HEK293 (cell line): ENCODE measurements at regions not wholly inside any gene's neighbourhood (a gene's known extent, or its start where the extent isn't known, plus 50 kb on each side); places are given as distances from the start of the nearest gene placed in this dataset.

Source experiments
- CTCF ChIA-PET: fragments of 350-600 bp; formaldehyde crosslinking; extraction: SDS; loops from one replicate; lab custom pipeline; 2021; ENCODE audit warnings: antibody characterized with exemption; lab: Yijun Ruan, JAX
- POLR2A ChIA-PET: fragments of 300-600 bp; formaldehyde crosslinking; extraction: SDS; loops from one replicate; lab custom pipeline; 2020; ENCODE audit warnings: antibody characterized with exemption, inconsistent platforms; lab: Yijun Ruan, JAX
- H3K27ac ChIP-seq: fragments of 200-500 bp; sonication (Bioruptor generic); 2 replicates; pipeline ENCODE4 v1.5.1; 2014; ENCODE audit warnings: low read depth, low read length, control low read depth, inconsistent platforms; ENCODE audit errors: extremely low read depth
- H3K36me3 ChIP-seq, 2 experiments: fragments of 200-500 bp in 1 of 2; sonication (Bioruptor generic) in 1 of 2; 1 replicate in 1 of 2; 2 replicates in 1 of 2; pipeline ENCODE4 v1.5.1; 2014 to 2017; ENCODE audit warnings: inconsistent platforms in 2 of 2, low read length in 2 of 2; ENCODE audit not compliant: control insufficient read depth in 2 of 2, insufficient read depth in 1 of 2
- H3K4me1 ChIP-seq: fragments of 200-500 bp; sonication (Bioruptor generic); 2 replicates; pipeline ENCODE4 v1.5.1; 2014; ENCODE audit warnings: mild to moderate bottlenecking, low read length, inconsistent platforms; ENCODE audit not compliant: control insufficient read depth, insufficient read depth
- H3K4me3 ChIP-seq: 2 replicates; pipeline ENCODE4 v1.5.1; 2011; ENCODE audit warnings: low read depth, mild to moderate bottlenecking, control low read depth, low read length, moderate library complexity
- H3K9me3 ChIP-seq: fragments of 200-500 bp; sonication (Bioruptor generic); 2 replicates; pipeline ENCODE4 v1.5.1; 2014; ENCODE audit warnings: low read depth, low read length, inconsistent platforms; ENCODE audit not compliant: control insufficient read depth, insufficient read depth
- FEZF1 ChIP-seq: fragments of 450-650 bp; formaldehyde crosslinking; IDR thresholded peaks from 2 replicates; pipeline ENCODE4 v1.5.1; 2016; ENCODE audit warnings: missing biosample characterization, missing genetic modification characterization
- GFI1B ChIP-seq: fragments of 450-650 bp; formaldehyde crosslinking; IDR thresholded peaks from 2 replicates; pipeline ENCODE4 v1.5.1; 2016; ENCODE audit warnings: missing biosample characterization, missing genetic modification characterization
- GLIS2 ChIP-seq: fragments of 450-650 bp; formaldehyde crosslinking; IDR thresholded peaks from 2 replicates; pipeline ENCODE4 v1.5.1; 2016; ENCODE audit warnings: missing biosample characterization, missing genetic modification characterization
- IKZF3 ChIP-seq: fragments of 450-650 bp; IDR thresholded peaks from 2 replicates; pipeline ENCODE4 v1.5.0; 2018; ENCODE audit warnings: missing biosample characterization, mild to moderate bottlenecking, missing genetic modification characterization, moderate library complexity
- OSR2 ChIP-seq: fragments of 450-650 bp; formaldehyde crosslinking; IDR thresholded peaks from 2 replicates; pipeline ENCODE4 v1.5.1; 2016; ENCODE audit warnings: missing biosample characterization, missing genetic modification characterization
- PRDM1 ChIP-seq: fragments of 450-650 bp; formaldehyde crosslinking; IDR thresholded peaks from 2 replicates; pipeline ENCODE4; 2016; ENCODE audit warnings: missing biosample characterization, missing genetic modification characterization
- PRDM2 ChIP-seq: fragments of 450-650 bp; formaldehyde crosslinking; IDR thresholded peaks from 2 replicates; pipeline ENCODE4 v1.5.1; 2016; ENCODE audit warnings: missing biosample characterization, missing genetic modification characterization, borderline replicate concordance
- SCRT1 ChIP-seq: fragments of 450-650 bp; formaldehyde crosslinking; IDR thresholded peaks from 2 replicates; pipeline ENCODE4 v1.5.1; 2016; ENCODE audit warnings: missing biosample characterization, missing genetic modification characterization, borderline replicate concordance
- ZBTB17 ChIP-seq: fragments of 450-650 bp; formaldehyde crosslinking; IDR thresholded peaks from 2 replicates; pipeline ENCODE4 v1.5.1; 2016; ENCODE audit warnings: missing biosample characterization, missing genetic modification characterization
- ZBTB20 ChIP-seq: fragments of 450-650 bp; formaldehyde crosslinking; IDR thresholded peaks from 2 replicates; pipeline ENCODE4 v1.5.1; 2016; ENCODE audit warnings: missing biosample characterization, missing genetic modification characterization
- ZEB2 ChIP-seq: fragments of 450-650 bp; formaldehyde crosslinking; IDR thresholded peaks from 2 replicates; pipeline ENCODE4 v1.5.1; 2016; ENCODE audit warnings: missing biosample characterization, missing genetic modification characterization
- ZFP69B ChIP-seq: fragments of 450-650 bp; formaldehyde crosslinking; IDR thresholded peaks from 2 replicates; pipeline ENCODE4 v1.5.1; 2016; ENCODE audit warnings: missing biosample characterization, missing genetic modification characterization
- ZNF114 ChIP-seq: fragments of 450-650 bp; formaldehyde crosslinking; IDR thresholded peaks from 2 replicates; pipeline ENCODE4 v1.5.0; 2017; ENCODE audit warnings: missing biosample characterization, missing genetic modification characterization
- ZNF132 ChIP-seq: fragments of 450-650 bp; formaldehyde crosslinking; IDR thresholded peaks from 2 replicates; pipeline ENCODE4 v1.5.1; 2017; ENCODE audit warnings: missing biosample characterization, missing genetic modification characterization, borderline replicate concordance
- ZNF16 ChIP-seq: fragments of 450-650 bp; formaldehyde crosslinking; IDR thresholded peaks from 2 replicates; pipeline ENCODE4 v1.5.1; 2016; ENCODE audit warnings: low read depth, missing biosample characterization, missing genetic modification characterization
- ZNF2 ChIP-seq: fragments of 450-650 bp; formaldehyde crosslinking; IDR thresholded peaks from 2 replicates; pipeline ENCODE4 v1.5.1; 2016; ENCODE audit warnings: missing biosample characterization, missing genetic modification characterization
- ZNF23 ChIP-seq: fragments of 450-650 bp; formaldehyde crosslinking; IDR thresholded peaks from 2 replicates; pipeline ENCODE4 v1.5.1; 2016; ENCODE audit warnings: missing biosample characterization, missing genetic modification characterization, borderline replicate concordance
- ZNF266 ChIP-seq: fragments of 450-650 bp; formaldehyde crosslinking; IDR thresholded peaks from 2 replicates; pipeline ENCODE4 v1.5.1; 2016; ENCODE audit warnings: missing biosample characterization, missing genetic modification characterization, low read depth
- ZNF302 ChIP-seq: fragments of 450-650 bp; formaldehyde crosslinking; IDR thresholded peaks from 2 replicates; pipeline ENCODE4 v1.5.1; 2016; ENCODE audit warnings: missing biosample characterization, missing genetic modification characterization, low read depth
- ZNF341 ChIP-seq: fragments of 450-650 bp; formaldehyde crosslinking; IDR thresholded peaks from 2 replicates; pipeline ENCODE4; 2016; ENCODE audit warnings: low read depth, missing biosample characterization, missing genetic modification characterization
- ZNF473 ChIP-seq: fragments of 450-650 bp; formaldehyde crosslinking; IDR thresholded peaks from 2 replicates; pipeline ENCODE4 v1.5.1; 2017; ENCODE audit warnings: missing biosample characterization, missing genetic modification characterization
- ZNF48 ChIP-seq: fragments of 450-650 bp; formaldehyde crosslinking; IDR thresholded peaks from 2 replicates; pipeline ENCODE4 v1.5.1; 2016; ENCODE audit warnings: missing biosample characterization, missing genetic modification characterization
- ZNF521 ChIP-seq: fragments of 450-650 bp; formaldehyde crosslinking; IDR thresholded peaks from 2 replicates; pipeline ENCODE4 v1.5.1; 2017; ENCODE audit warnings: missing biosample characterization, mild to moderate bottlenecking, missing genetic modification characterization
- ZNF549 ChIP-seq: fragments of 450-650 bp; IDR thresholded peaks from 2 replicates; pipeline ENCODE4 v1.5.1; 2018; ENCODE audit warnings: missing biosample characterization, missing genetic modification characterization, mild to moderate bottlenecking, inconsistent platforms, moderate library complexity
- ZNF571 ChIP-seq: fragments of 450-650 bp; formaldehyde crosslinking; IDR thresholded peaks from 2 replicates; pipeline ENCODE4 v1.5.0; 2017; ENCODE audit warnings: missing biosample characterization, missing genetic modification characterization
- ZNF701 ChIP-seq: fragments of 450-650 bp; formaldehyde crosslinking; IDR thresholded peaks from 2 replicates; pipeline ENCODE4 v1.5.1; 2016; ENCODE audit warnings: missing biosample characterization, missing genetic modification characterization
- ZNF843 ChIP-seq: fragments of 450-650 bp; formaldehyde crosslinking; IDR thresholded peaks from 2 replicates; pipeline ENCODE4 v1.5.1; 2016; ENCODE audit warnings: missing biosample characterization, missing genetic modification characterization
- ZSCAN18 ChIP-seq: fragments of 450-650 bp; formaldehyde crosslinking; IDR thresholded peaks from 2 replicates; pipeline ENCODE4 v1.5.1; 2016; ENCODE audit warnings: missing biosample characterization, missing genetic modification characterization

GRCh38 chr2:48081317-48081628, 175.0 kb upstream of the FBXO11 start:
- H3K9me3 ChIP-seq, result no peaks in the 10 kb centered on the region
- no peak overlapping the region for H3K4me3 ChIP-seq
- CTCF ChIA-PET, result interaction anchor here (0.7 to 1.4 kb wide), 4 partner anchors 24 to 223 kb away, joined by 3 to 4 read pairs (median 3); no protein-coding TSS in a partner anchor
- H3K27ac ChIP-seq, result no peak overlapping the region
- H3K4me1 ChIP-seq, result no peaks in the 10 kb centered on the region
- POLR2A ChIA-PET, result no interaction called here
- no peaks in the 10 kb centered on the region for H3K36me3 ChIP-seq
- TF ChIP-seq ZNF302 (tag by site-specific recombination), result no peak
- no peak for TF ChIP-seq ZNF114 (tag by site-specific recombination)
- no peak for TF ChIP-seq ZNF16
- TF ChIP-seq SCRT1 (tag by site-specific recombination), result no peak
- TF ChIP-seq ZNF132 (tag by site-specific recombination), result no peak
- TF ChIP-seq GFI1B (tag by site-specific recombination), result no peak
- TF ChIP-seq ZBTB17 (tag by site-specific recombination), result no peak

- Histone ChIP-seq H3K9me3 (no peaks in the 10 kb centered on the region), H3K4me3 (no peak overlapping the region)
- TF ChIP-seq GLIS2 (tag by site-specific recombination), result no peak
- no peak for TF ChIP-seq ZNF701 (tag by site-specific recombination)
- TF ChIP-seq ZNF473 (tag by site-specific recombination), result no peak
- TF ChIP-seq ZNF521 (tag by site-specific recombination), result no peak
- TF ChIP-seq, all 188 proteins: peak for 0
- Histone ChIP-seq H3K4me1 (no peaks in the 10 kb centered on the region), H3K36me3 (no peaks in the 10 kb centered on the region), H3K27ac (no peak overlapping the region)
- ChIA-PET POLR2A (no interaction called here), CTCF (no interaction called here)
Measured at GRCh38 chr2:48085888-48086287, 179.6 kb upstream of the FBXO11 start.

DNA sequence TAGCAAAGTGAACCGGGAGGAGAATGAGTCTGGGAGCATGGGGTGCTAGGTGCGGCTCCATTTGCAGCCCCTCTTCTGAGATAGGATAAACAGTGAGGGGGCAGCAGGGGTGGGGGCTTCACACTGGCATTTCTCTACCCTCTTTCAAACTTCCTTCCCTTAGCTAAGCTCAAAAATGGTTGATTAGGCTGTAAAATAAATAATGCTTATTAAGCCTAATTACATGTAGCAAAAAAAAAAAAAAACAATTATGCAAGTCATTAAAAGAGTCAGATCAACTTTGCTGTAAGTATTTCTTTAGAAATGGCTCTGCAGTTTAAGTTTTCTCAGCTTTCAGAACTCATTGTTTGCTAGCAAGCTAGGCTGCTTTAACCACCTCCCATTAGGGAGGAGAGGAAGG, 182.7 kb upstream of the FBXO11 start:
- Histone ChIP-seq H3K4me3 (no peak overlapping the region), H3K4me1 (no peaks in the 10 kb centered on the region), H3K36me3 (no peaks in the 10 kb centered on the region), H3K27ac (no peak overlapping the region), H3K9me3 (no peaks in the 10 kb centered on the region)
- TF ChIP-seq FEZF1 (no peak), PRDM1 (tag by site-specific recombination) (no peak), ZNF2 (tag by site-specific recombination) (no peak), ZNF48 (tag by site-specific recombination) (no peak), ZNF23 (tag by site-specific recombination) (no peak), ZNF266 (tag by site-specific recombination) (no peak), ZSCAN18 (tag by site-specific recombination) (no peak), ZNF843 (tag by site-specific recombination) (no peak), ZNF341 (tag by site-specific recombination) (no peak), ZFP69B (no peak), ZNF571 (tag by site-specific recombination) (no peak), IKZF3 (tag by site-specific recombination) (no peak), ZEB2 (tag by site-specific recombination) (no peak), GFI1B (tag by site-specific recombination) (no peak), PRDM2 (tag by site-specific recombination) (no peak), ZNF549 (tag by site-specific recombination) (no peak), OSR2 (tag by site-specific recombination) (no peak), ZBTB20 (no peak)
- ChIA-PET CTCF (no interaction called here), POLR2A (no interaction called here)
